IPS-18c (cell line): ENCODE measurements at regions not wholly inside any gene's neighbourhood (a gene's known extent, or its start where the extent isn't known, plus 50 kb on each side); places are given as distances from the start of the nearest gene placed in this dataset.

Experiments
- H3K4me3 ChIP-seq: 2 replicates; pipeline ENCODE4 v1.7.0; 2013; ENCODE audit warnings: low read depth, mild to moderate bottlenecking, low read length, moderate library complexity; ENCODE audit not compliant: insufficient read depth
- H3K9me3 ChIP-seq: one replicate; pipeline ENCODE4 v1.6.1; 2013; ENCODE audit warnings: mild to moderate bottlenecking, low read length, moderate library complexity; ENCODE audit not compliant: control insufficient read depth, insufficient read depth

DNA sequence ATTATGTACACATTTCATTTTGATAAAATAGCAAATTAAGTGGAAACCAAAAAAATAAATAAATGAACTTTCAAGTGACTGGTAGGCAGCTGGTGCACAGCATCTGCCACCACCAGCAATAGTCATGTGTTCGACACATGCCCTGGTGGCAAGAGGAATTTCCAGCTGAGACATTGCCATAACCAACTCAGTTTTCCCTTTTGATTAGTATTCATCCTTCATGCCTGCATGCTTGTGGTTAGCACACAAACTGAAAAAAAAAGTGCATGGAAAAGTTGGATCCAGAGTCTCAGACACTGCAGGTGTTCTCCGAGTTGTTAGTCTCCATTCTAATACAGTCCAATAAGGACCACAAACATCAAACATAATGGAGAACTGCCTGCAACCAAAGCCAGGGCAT, 156.0 kb upstream of the SOX4 start:
- Histone ChIP-seq H3K9me3 (no peaks in the 10 kb centered on the region), H3K4me3 (no peak overlapping the region)

DNA sequence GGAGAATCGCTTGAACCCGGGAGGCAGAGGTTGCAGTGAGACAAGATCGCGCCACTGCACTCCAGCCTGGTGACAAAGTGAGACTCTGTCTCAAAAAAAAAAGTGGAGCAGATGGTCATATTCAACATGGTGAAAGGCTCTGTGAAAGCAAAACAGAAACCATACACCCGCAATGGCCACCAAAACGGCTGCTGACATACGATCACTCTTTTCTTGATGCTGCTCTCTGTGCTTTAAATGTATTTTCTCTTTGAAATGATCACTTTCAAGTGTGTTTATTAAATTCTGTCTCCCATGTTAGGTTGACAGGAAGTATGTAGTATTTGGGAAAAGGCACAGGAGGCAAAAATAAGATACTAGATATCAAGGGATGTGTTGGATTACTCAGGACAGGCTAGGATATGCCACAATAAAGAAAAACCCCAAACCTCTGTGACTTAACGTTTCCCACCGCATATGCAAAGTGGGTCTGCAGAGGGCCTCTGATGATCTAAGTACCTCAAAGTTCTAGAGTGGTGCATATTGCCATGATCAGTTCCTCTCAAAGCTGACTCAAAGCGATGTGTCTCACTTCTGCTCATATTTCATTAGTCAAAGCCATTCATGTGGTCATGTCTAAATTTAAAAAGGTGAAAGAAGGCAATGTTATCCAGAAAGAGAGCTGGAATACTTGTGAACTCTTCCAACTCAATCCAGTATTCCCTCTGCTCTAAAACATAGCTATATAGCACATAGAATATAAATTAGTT, 155.1 kb upstream of the SOX4 start:
- H3K4me3 ChIP-seq, result no peak overlapping the region
- H3K9me3 ChIP-seq, result no peaks in the 10 kb centered on the region

DNA sequence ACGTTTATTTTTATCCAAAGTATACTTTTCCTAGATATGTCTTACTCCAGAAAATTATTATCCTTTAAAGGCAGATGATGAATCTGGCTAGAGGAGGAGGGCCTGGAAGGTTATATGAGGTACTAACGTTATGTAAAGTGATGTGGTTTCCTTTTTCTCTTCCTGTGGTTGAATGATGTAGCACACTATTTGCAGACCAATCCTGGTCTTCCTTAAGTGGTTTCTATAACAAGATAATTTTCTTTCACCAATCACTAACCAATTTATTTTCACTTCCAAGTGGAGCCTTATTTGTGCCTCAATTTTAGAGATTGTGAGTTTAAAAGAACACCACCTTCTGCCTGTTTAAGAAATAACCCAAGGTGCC, 154.6 kb upstream of the SOX4 start:
- no peaks in the 10 kb centered on the region for H3K9me3 ChIP-seq
- no peak overlapping the region for H3K4me3 ChIP-seq

DNA sequence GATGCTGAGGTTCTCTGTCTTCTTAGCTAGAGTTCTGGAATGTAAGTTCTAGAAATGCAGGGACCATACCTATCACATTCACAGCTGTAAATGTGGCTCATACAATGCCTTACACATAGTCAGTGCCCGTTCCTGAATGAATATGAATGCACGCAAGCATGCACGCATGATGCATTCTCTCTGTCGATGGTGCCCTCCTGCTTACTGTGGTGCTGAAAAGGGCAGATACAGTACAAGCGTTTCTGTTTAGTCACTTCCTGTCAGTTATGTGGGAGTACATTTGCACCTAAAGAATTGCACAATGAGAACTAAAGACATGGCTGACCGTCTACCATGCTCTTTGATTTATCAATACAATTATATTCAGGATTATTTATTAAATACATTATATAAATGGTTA, 152.2 kb upstream of the SOX4 start:
- Histone ChIP-seq H3K4me3 (no peak overlapping the region), H3K9me3 (no peaks in the 10 kb centered on the region)

DNA sequence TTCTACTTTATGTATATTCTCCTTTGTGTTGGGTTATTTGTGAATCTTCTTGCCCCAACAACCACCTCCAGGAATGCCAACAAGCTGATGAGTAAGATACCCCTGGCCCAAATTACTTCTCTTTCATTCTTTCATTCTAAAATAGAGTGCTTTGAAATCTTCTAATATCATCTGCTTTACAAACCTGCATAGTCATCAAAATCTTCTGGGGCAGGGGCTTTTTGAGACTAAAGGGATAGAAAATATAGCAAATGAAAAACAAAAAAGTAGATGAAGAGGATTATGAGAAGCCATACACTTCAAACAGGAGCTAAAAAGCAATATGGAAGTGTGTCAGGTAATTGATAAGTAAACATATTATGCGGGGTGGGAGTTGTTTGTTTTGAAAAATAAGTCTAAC, 150.7 kb upstream of the SOX4 start:
- H3K9me3 ChIP-seq, result no peaks in the 10 kb centered on the region
- no peak overlapping the region for H3K4me3 ChIP-seq

DNA sequence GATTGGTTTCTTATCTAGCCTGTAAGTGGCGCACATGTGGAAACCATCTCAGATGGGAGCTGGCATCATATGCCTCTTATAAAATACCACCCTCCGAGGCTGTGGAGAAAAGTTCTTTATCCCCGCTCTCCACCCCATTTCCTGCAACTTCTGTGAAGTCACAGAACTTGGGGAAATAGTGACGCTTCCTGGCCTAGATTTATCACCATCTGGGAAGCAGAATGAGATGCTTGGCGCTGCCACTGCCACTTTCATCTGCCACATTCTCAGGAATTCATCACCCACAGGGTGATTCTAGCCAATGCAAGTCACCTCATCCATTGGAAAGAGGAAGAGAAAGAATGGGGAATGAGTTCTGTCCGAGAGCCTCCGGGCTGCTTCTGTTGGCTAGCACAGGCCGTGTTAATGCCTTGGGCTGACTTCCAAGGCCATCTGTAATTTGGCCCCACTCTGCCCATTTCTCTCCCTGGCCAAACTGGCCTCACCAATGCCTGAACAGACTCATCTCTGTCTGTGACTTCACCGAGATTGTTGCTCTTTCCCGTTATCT, 148.8 kb upstream of the SOX4 start:
- no peaks in the 10 kb centered on the region for H3K9me3 ChIP-seq

DNA sequence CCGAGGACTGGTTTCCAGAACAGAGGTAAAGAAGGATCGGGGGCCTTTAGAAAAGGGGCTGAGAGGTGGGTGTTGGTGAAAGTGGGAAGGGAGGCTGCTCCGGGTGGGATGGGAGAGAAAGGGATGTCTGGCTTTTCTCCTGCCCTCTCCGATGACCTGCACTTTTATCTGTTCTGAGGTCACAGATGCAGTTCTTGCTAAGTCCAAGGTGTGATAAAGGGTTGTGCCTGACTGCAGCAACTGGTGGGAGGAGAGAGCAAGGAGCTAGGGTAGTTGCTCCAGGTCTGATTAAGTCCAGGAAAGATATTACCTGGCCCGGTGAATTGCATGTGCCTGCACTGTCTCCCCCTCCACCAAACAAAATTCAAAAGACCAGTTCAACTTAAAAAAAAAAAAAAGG, 145.6 kb upstream of the SOX4 start:
- Histone ChIP-seq H3K9me3 (no peaks in the 10 kb centered on the region), H3K4me3 (no peak overlapping the region)

More for the DNA sequence above, 148.8 kb upstream of the SOX4 start:
- no peak overlapping the region for H3K4me3 ChIP-seq

DNA sequence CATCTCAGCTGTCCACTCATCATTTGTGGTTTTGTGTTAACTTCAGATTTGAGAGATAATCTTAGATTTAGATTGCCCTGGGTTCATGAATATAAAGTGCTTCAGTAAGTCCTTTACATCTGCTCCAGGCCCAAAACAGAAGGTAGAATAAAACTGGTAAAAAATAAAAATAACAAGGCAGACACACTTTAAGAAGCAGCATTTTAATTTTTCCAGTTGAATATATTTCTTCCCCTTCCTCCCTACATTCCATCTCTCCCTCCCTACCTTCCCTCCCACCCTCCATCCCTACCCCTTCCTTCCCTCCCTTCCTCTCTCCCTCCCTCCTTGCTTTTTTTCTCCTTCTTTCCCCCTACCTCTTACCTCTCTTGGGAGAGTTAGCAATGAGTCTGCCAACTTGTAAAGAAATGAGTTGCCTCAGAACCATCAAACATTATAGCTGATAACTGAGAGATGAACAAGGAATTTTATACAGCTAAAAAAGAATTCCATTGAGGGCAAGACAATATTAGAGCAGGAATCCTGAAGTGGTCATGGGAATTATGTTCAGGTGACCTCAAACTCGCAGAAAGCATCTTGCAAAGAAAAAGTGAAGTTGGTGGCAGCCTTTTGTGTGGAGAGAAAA, 145.0 kb upstream of the SOX4 start:
- no peaks in the 10 kb centered on the region for H3K9me3 ChIP-seq
- no peak overlapping the region for H3K4me3 ChIP-seq

DNA sequence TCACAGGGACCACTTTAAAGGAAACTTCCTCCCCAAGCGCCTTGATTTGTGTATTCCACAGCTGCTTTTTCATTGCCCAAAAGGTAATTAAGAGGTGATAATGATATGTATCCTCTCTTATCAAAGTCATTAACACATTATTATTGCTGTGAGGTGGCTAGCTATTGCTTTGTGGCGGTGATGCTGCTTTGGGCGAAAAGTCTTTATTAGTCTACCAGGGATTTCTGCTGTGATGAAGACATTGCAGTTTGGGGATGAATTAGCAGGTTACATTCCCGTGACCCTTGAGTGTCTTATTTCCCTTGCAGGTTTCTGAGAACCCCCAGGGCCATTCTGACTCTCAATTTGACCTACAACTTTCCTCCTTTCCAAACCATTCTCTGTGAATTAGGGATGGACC, 143.4 kb upstream of the SOX4 start:
- Histone ChIP-seq H3K4me3 (no peak overlapping the region), H3K9me3 (no peaks in the 10 kb centered on the region)

DNA sequence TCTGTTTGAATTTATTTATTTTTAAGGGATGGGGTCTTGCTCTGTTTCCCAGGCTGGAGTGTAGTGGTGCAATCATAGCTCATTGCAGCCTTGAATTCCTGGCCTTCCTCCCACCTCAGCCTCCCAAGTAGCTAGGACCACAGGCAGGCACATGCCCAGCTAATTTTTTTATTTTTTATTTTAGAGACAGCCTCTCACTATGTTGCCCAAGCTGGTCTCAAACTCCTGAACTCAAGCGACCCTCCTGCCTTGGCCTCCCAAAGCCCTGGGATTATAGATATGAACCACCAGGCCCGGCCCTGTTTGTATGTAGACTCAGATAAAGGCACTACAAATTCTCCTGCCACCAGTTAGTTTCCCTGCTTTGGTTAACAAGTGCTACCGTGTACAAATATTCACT, 142.9 kb upstream of the SOX4 start:
- no peaks in the 10 kb centered on the region for H3K9me3 ChIP-seq
- H3K4me3 ChIP-seq, result no peak overlapping the region

DNA sequence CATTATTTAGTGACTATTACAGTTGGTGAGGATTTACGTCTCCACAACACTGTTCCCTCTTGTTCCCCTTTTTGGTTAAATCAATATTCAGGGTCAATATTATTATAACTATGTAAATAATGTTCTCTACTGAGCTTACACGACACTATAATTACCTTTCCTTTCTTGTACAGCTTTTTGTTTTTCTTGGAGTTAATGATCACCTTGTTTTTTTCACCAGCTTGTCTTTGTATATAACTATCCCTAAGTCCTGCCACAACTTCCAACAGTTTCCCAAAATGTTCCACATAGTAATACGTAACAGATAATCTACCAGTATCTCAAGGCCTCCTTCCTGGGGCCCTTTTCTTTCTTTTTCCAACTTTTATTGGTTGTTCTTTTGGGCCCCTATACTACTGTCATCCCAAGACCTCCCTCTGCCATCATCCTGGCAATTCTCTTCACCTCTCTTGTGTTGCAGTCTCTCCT, 142.0 kb upstream of the SOX4 start:
- Histone ChIP-seq H3K9me3 (no peaks in the 10 kb centered on the region), H3K4me3 (no peak overlapping the region)

DNA sequence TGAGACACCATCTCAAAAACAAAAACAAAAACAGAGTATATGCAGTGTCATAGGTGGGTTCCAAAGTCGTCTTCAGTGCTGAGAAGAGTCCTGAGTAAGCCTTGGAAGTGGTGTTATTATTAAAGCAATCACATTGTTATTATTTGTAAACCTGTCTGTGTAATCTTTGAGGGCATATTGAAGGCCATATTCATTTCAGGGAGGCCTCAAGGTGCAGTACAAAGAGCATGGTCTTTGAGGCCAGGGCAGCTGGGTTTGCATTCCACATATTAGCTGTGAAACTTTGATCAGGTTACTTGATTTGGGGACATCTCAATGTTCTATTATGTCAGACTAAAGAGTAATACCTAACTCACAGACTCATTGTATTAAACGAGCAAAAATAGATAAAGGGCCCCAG, 139.3 kb upstream of the SOX4 start:
- Histone ChIP-seq H3K9me3 (no peaks in the 10 kb centered on the region), H3K4me3 (no peak overlapping the region)

DNA sequence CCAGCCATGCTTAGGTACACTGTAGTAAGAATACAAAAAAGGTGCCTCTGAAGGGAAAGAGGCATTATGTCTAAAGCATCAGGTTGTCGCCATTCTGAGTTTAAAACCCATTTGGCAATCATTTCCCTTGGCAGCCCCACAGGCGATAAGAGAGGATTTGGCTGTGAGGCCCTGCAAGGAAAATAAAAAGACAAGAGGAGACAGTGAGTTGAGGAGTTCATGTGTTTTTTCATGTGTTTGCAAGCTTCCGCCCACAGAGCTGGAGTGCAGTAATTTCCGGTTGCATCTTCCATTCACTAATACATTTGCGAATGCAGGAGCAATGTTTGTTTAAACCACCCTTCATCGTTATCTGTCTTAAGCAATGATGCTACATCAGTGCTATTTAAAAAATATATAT, 138.5 kb upstream of the SOX4 start:
- Histone ChIP-seq H3K4me3 (no peak overlapping the region), H3K9me3 (no peaks in the 10 kb centered on the region)

DNA sequence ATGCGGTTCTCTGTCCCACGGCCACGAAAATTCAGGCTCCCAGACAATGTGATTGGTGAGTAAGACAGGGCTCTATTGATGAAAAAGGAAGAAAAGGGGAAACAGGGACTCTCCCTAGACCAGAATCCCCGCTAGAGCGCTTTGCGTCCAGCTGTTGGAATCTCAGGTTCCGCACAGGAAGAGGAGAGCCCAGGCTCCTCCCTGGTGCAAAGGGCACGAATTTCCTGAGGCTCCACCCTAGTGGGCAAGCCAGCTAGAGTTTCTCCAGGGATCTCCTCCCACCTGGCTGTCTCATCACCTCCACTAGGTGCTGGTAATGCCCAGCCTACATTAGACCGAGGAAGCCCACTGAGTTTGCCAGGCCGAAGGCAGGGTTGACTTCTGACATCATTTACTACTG, 135.9 kb upstream of the SOX4 start:
- Histone ChIP-seq H3K4me3 (no peak overlapping the region), H3K9me3 (no peaks in the 10 kb centered on the region)

DNA sequence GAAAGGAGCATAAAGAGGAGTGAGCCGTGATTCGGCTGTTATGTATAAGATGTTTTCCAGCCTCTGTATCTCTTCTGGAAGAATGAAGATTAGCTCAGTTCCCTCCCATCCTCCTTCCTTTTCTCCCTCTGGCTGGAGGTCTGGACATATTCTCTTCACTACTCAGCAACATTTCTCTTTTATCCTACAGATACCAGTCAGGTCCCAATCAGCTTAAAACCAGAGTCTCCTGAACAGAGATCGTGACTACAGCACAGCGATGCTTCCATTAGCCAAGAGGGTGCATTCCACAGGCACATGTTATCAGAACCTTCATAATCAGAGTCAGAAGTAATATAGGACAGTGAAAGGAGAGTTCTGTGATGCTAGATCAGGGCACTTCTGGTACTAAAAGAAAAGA, 133.9 kb upstream of the SOX4 start:
- H3K9me3 ChIP-seq, result no peaks in the 10 kb centered on the region
- H3K4me3 ChIP-seq, result no peak overlapping the region

DNA sequence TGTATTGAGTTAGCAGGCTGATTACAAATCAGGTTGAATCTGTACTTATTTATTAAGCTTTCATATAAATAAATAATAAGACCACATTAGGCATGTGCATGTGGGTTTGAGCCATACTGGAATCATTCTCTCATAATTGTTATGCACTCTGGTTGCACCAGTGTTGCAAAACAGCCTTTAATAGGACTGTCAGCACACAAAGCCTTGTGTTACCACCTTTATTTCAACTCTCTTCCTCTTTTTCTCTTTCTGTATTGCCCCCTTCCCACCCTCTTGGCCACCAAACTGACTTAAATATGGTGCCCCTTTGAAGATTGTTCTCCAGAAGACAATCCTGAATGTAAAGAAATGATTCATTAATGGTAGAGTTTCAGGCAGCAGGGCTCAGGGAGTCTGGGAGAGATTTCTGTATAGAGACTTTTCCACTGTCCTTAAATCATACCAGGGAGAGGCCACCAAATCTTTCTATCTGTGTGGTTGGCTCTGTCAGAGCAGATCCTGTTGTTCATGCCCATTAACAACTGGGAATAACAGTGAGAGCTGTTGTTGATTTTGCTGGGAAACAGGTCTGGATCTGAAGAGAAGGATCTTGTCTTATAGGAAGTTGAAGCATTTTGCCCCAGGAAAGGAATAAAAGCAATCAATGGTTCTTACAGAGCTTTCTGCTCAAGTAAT, 131.6 kb upstream of the SOX4 start:
- H3K4me3 ChIP-seq, result no peak overlapping the region
- H3K9me3 ChIP-seq, result no peaks in the 10 kb centered on the region

DNA sequence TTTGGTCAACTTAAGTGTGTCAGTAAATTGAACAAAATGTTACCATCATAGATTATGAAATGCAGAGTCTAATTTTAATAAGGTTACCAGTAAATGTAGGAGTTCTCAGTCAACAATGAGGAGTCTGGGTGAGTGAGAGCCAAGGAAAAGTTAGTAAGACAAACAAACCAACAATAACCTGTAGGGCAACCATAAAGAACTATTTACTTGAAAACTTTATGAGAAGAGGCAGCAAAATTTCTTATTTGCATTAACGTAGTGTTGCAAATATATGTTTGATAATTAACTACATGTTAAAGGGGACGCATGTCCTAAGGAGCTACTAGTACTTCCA, 131.1 kb upstream of the SOX4 start:
- Histone ChIP-seq H3K4me3 (no peak overlapping the region), H3K9me3 (no peaks in the 10 kb centered on the region)

DNA sequence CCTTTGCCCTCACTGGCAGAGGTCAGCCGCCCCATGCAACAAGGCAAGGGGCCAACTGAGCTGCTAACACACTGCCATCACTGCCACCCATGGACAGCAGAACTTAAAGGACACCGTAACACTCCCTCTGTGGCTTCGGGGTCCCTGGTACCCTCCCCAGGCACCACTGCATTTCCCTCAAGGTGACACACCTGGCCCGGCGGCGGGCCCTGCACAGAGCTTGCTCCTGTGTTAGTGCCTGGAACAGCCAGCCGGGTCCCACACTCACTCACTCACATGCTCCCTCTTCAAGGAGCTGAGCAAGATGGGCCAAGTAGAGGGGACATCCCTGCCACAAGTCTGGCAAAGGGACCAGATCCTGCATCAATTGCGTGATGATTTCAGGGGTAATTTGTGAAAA, 126.5 kb upstream of the SOX4 start:
- Histone ChIP-seq H3K9me3 (no peaks in the 10 kb centered on the region), H3K4me3 (no peak overlapping the region)
